ENCODE measurements at regions not wholly inside any gene's neighbourhood (a gene's known extent, or its start where the extent isn't known, plus 50 kb on each side); places are given as distances from the start of the nearest gene placed in this dataset.

DNA sequence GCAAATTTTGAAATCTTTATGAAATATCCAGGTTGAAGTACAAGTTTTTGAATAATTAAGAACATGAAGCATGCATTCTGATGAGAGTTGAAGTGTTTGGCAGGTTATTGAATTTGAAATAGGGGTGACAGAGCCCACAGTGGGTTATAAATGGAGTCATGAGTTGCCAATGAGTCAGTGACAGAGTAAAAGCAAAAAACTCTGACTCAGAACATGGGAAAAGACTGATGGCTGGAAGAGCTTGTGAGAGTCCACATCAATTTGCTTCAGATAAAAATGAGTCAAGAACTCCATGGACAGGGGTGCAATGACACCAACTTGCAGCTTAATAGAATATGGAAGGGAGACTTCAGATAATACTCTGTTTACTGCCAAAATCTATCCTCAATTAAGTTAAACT, 105.3 kb downstream of the SLC6A15 start:
- no peak for DNase-seq

DNA sequence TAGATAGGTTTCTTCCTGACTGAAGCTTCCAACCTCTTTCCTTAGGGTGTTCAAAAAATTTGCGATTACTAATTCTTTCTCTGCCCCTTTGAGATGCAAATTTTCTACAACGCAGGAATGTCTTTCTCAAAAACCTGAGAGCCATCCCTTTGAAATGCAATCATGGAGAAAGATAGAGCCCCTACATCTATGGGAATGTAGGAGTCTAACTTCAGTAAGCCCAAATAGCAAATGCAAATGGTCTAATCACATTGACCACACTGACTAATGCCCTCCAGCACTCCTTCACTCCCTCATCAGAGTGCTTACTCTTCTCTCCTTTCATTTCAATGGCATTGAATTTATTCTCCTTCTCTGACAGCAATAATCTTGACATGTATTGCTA, 107.1 kb downstream of the SLC6A15 start:
- no peak for DNase-seq

DNA sequence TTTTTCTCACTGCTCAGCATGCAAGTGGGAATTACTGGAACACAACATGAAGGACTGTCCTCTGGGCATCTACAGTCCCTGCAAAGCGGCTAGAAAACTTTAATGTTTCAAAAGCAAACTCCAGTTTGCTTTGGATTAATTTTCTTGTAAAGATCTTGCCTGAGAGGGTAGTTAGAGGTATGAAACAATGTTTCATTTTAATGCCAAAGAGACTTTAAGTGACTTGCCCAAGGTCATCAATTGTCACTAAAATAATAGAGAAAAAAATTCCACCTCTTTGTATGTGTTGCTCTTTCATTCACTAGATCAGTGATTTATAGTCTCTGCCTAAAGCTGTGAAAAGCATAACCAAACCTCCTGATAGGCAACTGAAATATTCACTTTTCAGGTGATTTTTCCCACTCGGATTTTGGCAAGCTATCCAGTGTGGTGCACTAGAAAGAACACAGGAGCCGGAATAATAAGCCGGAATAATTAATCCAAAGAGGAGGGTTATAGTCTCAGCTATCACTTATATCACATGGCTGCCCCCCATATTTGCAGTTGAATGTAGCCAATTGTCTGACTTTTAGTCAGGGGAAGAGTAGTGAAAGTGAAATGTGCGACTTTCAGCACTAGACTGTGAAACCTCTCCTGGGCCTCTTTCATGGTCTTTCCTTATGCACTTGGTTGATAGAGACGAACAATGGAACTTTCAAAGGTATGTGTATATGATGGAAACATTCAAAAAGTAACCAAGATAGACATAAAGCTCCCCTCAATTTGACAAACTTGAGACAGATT, 107.7 kb downstream of the SLC6A15 start:
- no peak for DNase-seq

DNA sequence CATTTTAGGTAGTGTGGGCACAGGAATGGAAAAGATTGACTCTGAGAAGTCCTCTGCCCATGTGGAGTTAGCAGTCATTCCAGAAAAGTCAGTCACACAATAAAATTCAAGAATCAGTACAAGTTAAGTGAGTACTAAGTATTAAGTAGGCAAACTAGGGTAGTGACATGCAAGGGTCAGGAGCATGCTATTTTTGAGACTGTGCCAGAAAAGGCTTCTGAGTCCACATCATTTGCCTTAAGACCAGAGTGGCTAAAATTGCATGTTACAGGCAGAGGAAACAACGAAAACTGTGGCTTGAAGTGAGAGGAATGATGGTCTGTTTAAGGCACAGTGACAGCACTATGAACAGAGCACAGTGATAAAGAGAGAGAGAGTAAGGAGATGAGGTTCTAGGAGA, 108.9 kb downstream of the SLC6A15 start:
- no peak for DNase-seq

DNA sequence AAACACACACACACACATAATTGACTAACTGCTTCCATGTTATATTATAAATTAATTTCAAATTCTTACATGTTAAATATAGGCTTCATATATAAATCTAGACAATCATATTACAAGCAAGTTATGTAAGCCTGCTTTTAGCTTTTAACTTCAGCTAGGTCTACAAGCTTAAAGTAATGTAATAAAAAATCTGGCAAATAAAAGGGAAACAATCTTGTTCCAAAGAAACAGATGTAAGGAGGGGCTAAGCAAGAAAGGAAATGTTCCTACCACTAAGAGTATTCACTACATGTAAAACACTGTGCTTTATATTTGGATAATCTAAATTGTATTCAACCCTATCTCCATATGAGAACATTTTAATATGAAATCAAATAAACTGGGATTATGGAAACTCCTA, 110.4 kb downstream of the SLC6A15 start:
- DNase-seq = no peak

DNA sequence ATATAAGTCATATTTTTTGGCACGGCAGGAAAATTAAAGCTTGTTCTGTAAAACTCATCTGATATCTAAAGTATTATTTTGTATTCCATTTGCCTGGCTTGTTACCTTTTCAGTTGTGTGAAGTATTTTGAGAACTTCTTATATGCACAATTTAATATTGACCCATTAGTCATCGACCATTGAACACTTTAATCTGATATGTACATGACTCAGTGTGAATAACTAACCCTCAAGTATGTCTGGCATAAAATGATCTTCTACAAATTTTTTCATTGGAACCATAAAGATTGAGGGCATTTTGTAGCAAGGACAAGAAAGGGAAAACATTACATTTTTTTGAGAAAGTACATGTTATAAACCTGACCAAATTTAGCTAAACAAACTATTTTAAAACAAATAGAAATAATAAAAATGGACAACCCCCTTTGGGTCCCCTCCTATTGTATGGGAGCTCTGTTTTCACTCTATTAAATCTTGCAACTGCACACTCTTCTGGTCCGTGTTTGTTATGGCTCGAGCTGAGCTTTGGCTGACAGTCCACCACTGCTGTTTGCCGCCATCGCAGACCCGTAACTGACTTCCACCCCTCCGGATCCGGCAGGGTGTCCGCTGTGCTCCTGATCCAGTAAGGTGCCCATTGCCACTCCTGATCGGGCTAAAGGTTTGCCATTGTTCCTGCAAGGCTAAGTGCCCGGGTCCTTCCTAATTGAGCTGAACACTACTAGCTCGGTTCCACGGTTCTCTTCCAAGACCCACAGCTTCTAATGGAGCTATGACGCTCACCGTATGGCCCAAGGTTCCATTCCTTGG, 118.8 kb downstream of the SLC6A15 start:
- no peak for DNase-seq

DNA sequence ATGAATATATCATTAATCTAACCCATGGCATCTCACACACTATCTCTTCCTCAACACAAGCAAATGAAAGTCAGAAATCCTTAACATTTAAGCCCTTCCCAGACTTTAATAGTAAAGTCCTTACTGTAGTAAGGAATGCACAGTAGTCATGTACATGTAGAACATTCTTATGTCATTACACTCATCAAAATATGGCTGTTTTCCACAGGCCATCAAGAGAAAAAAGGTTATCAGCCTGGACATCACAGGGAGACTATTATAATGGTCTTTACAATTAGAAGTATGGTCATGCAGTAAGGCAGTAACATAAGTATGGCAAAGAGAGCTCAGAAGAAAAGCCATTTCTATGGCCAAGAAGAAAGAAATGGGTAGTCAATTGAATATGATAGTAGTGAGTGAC, 121.2 kb downstream of the SLC6A15 start:
- no peak for DNase-seq

DNA sequence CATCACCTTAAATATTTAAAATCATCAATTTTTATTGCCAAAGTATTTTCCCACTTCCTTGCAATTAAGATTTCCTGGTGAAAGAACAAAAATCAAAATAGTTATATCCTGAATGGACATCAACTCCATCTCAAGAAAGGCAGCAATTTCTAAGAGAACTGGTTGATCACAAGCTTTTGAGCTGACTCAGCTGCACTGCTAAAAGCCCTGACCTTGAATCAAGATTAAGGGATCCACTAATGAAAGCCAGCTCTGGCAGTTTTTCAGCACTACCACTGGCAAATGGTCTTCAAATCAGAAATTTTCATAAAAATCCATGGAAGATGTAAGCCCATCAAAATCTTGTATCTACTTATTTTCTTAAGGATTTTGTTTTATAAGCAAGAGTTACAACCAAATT, 123.4 kb downstream of the SLC6A15 start:
- no peak for DNase-seq

DNA sequence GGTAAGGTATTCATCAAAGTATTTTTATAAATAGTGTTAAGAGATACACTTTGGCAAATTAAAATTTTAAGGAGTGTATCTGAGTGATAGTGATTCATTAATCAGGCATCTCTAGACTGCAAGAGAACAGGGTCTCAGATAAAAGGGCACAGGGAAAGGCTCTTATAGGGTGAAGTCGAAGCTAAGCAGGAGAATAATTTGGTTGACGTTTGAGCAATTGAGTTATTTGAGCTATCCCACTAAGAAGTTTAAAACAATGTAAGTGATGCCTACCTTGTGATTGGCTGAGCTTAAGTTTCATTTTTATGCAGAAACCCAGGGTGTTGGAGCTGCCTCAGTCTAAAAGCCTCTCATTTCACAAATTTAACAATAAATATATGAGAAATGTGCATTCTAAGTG, 125.3 kb downstream of the SLC6A15 start:
- no peak for DNase-seq

DNA sequence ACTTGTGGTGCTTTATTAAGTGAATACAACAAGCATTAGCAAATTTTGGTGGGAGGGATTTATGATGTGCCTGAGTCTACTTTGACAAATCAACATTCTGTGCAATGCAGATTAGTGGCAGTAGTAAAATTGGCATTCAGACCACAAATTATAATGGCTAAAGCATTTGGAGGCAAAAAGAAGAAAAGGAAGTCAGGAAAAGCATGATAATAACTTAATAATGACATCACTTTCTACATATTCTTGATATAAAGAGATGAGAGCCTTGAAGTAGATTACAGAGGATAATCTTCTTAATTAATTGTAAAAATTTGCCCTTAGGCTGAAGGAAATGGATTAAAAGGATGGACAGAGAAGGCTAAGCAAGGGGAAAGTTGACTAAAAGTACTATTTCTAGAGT, 126.0 kb downstream of the SLC6A15 start:
- no peak for DNase-seq

DNA sequence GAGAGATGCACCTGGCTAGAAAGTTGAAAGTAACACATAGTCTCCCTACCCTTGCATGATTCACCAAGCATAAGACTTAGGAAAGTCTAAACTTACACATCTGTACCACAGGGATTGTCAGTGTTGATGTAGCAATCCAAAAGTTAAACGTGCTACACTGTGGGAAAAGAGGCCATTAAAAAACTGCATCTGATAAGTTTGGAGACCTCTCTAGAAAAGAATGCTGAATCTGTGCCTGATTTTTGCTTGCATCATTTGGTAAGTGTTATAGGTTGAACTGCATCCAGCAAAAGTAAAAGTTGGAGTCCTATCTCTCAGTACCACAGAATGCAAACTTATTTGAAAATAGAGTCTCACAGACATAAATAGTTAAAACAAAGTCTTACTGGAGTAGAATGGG, 126.6 kb downstream of the SLC6A15 start:
- no peak for DNase-seq

DNA sequence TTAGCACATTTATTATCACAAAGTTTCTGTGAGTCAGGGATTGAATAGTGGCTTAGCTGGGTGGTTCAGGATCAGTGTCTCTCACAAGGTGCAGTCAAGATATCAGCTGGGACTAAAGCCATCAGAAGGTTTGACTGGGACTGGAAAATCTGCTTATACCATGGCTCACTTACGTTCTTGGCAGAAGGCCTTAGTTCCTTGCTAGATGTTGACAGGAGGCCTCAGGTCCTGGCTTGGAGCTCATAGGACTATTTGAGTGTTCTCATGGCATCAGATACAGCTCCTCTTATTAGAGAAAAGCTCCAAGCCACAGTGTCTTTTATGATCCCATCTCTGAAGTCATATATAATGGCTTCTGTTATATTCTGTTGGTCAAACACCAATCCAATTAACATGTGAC, 127.3 kb downstream of the SLC6A15 start:
- DNase-seq = no peak

DNA sequence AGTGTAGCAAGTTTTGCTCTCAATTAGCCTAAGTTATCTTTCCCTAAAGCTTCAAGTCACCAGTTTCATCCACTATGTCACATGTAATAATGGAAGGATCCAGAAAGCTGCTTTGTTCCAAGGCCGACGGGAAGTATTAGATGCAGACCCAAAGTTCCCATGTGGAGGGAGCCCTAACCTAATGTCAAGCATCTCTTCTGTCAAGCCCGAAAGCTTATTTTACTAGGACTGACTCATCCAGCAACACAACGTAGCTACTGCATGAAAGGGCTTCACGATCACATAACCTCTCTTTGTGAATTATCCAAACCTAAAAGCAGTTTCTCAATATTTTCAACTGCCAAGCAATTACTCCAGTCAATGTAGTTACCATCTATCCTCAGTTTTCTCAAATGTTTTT, 133.4 kb downstream of the SLC6A15 start:
- DNase-seq = no peak

DNA sequence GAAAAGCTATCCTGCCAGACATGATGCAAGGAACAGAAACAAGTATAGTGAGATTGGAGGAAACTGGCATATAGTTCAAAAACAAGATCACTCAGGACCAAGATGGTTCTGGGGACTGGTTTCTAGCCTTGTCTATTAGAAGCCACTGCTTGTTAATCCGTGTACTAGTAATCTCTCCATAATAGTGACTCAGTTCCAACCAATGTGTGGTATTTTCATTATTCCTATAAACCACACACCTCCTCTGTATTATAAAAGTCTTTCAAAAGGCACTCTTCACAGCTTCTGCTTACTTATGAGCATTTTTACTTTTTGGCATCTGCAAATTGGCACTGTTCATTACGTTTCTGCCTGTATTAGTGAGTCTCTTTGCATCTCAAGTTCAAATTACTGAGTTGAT, 140.3 kb downstream of the SLC6A15 start:
- DNase-seq = no peak

DNA sequence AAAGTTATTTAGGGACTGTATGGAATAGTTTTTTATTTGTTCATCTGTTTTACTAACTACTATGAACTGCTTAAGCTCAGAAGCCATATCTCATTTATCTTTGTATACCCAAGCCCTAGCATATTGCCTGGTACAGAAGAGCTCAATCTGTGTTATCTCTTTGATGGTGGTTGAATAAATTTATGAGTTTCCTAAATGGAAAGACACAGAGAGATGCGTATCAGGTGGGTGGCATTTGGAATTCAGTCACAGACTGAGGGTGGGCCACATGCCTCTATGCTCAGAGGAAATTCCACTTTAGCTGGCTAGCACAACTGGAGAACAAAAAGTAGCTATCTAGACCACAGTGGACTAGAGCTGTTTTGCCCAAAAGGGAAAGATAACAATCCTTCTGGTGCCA, 145.5 kb downstream of the SLC6A15 start:
- DNase-seq = no peak

DNA sequence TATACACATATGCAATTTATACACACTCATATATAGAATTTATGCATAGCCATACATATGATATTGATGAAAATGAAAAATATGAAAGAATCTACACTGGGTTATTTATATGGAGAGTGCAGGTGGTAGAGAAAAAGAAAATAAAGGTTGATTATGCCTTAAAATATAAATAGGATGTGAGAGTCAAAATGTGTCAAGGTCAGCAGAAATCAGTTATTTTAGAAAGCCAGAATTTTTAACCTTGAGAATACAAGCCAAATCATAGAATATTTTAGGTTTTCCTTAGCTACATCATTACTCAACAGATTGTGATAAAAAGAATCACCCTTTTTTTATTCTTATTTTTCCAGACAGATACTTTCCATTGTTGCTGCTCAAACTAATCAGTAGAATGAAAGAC, 146.2 kb downstream of the SLC6A15 start:
- DNase-seq = no peak

DNA sequence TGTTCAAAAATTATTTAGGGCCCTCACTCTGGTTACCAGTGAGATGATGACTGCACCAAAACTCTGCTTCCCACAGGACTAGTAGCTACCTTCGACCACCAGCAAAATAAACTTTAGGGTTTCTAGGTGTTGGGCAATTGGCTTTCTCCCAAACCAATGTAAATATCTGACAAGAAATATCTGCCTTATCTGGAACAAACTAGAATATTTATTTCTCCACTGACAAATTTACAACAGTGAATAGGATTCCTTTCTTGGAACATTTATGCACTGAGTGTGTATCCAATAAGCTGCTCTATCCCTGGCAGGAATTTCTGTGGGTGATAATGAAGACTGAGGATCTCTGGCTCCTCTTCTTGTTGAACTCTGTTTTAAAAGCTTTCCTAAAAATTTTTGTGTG, 148.6 kb downstream of the SLC6A15 start:
- DNase-seq = no peak

DNA sequence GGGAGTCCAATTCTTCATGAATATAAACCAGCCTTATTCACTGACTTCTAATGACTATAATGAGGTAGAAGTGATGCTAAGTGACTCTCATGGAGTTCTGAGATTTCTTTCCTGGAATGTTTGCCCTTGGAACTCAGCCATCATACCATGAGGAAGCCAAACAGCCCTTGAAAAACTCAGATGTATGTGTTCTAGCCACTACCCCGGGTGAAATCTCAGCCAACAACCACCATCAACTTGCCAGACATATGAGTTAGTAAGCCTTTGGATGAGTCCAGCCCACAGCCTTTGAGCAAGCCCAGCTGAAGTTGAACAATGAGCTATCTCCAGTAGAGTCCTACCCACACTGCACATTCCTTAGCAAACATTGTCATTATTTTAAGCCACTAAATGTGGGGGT, 149.5 kb downstream of the SLC6A15 start:
- no peak for DNase-seq

DNA sequence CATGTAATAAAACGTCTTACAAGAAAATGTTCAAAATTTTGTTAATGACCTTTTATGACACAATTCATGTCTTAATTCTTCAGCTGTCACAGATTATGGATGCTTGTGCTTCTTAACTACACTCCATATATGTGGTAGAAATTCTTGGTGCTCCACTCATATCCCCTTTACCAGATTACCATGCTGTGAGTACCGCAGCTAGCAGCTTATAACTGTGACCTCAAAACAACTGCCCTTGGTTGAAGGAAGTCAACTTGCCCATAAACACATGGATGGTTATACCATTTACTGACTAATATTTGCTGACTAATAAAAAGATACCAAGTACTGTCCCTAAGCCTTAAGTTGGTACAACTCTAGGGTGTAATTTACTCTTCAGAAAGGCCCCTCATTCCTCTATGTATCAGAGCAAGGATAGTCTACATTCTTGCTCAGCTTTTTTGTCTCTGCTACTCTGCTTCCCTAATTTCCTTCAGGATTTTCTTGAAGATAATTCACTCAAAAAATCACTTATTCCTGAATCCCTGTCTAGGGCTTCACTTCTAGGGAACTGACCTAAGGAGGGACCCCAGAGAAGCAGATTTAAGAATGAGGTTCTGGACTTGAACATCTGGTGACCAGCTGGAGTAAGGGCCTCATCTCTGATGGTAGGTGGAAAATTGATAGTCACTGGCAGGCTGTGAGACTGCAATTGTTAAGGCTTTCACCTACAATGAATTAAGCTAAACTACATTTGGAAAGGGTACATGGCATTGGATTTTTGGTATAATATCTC, 152.3 kb downstream of the SLC6A15 start:
- no peak for DNase-seq

DNA sequence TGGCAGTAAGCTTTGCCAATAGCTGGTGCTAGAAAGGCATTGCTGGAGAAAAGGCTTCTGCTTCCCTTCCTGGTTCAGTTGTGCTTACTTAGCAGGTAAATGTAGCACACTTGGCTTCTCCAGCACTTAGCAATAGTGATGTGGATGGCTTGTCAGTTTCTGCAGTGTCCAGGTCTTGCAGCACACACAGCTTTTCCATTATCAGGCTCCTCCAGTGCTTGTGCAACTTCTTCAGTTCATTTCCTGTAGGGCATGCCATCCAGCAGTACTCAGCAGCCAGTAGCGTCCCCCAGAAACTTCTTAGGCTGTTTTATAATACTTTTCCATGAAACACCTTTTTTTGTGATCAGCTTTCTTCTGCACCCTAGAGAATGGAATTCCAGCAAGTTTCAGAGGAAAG, 154.6 kb downstream of the SLC6A15 start:
- no peak for DNase-seq

DNA sequence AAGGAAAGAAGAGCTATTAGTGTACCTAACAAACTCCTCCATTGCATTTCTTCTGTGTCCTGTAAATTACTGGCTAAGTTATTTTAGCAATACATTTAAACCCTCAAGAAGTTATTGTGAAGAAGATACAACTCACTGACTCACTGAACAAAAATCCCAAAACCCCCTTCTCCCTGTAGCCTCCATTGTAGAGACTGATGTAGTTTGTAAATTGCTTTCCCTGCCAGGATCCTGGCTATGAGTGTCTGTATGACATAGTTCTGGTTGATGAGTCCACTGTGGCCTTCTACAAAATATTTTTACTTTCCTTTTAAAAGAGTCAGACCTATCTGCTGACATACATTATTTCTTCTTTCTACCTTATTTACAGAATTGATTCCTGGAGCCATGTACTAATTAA, 155.6 kb downstream of the SLC6A15 start:
- DNase-seq = no peak

DNA sequence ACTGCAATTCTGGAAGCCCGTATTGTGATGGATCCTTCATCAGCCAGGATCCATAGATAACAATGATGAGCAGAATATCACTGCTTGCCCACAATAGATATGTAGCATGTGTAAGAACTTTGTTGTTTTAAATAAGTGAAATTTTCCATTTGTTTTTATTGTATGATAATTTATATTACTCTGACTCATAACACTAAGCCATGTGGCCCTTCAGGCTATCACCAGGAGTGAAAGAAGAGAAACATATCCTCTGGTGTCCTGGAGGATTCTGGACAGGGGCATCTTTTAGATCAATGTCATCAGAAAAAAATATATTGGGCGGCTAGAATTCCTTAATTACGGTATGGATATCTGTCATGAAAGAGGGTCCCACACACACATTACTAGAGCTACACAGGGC, 167.5 kb downstream of the SLC6A15 start:
- no peak for DNase-seq

DNA sequence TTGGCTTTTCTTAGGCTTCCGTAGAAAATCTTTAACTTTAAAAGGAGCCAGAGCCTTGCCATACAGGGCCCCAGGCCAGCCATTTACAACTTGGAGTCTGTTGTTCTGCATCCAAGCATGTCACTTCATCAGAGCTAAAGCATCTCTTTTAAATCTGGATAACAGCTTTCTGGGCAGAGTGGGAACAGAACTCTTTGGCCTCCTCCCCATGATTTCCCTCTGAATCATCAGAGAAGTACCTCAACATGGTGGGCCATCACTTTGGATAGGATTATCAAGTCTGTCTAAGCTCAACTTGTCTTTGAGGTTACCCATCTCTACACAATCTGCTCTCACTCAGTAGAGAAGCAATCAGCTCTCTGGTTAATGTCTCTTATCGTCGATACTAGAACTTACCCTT, 170.9 kb downstream of the SLC6A15 start:
- no peak for DNase-seq

DNA sequence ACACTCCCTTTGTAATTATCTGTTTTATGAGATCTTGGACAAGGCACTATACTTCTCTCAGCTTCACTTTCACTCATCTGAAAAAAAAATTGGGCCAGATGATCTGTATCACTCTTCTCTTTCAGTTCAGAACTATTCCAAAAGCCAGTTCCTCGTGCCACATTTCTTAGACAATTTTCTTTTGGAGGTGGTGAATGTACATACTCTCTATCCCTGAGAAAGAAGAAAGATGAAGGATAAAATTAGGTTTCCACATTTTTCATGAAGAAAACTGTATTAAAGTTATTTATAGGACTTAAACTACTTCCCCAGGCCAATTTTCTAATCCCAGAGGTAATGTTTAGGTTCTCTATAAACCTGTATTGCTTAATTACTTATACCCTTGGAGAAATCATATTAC, 171.6 kb downstream of the SLC6A15 start:
- DNase-seq = no peak
